WTC11 (cell line): ENCODE measurements at regions not wholly inside any gene's neighbourhood (a gene's known extent, or its start where the extent isn't known, plus 50 kb on each side); places are given as distances from the start of the nearest gene placed in this dataset.

Experiments used
- ATAC-seq: fragments of 200-7000 bp; cut with Tn5 transposase; 2 replicates; pipeline ENCODE4 v1.10.0; 2021; ENCODE audit warnings: mild to moderate bottlenecking, moderate library complexity
- CTCF ChIA-PET: fragments of 300-600 bp; sonication (Branson Sonifier 250); formaldehyde crosslinking; loops from one replicate; lab custom pipeline; 2021; ENCODE audit warnings: antibody characterized with exemption; lab: Charles Lee
- POLR2A ChIA-PET: fragments of 350-600 bp; sonication (Branson Sonifier 250); formaldehyde crosslinking; loops from one replicate; lab custom pipeline; 2021; ENCODE audit warnings: antibody characterized with exemption; lab: Charles Lee
- DNase-seq: peaks from one replicate; pipeline ENCODE4 v3.0.0; 2021; ENCODE audit warnings: low spot score
- H3K27ac Mint-ChIP-seq: 2 replicates; pipeline ENCODE4 v1.8.0; 2021; ENCODE audit warnings: mixed read lengths
- H3K27me3 Mint-ChIP-seq: 2 replicates; pipeline ENCODE4 v1.8.0; 2021; ENCODE audit warnings: low read depth, mild to moderate bottlenecking, moderate library complexity, mixed read lengths
- H3K36me3 Mint-ChIP-seq: 2 replicates; pipeline ENCODE4 v1.8.0; 2021; ENCODE audit warnings: mixed read lengths
- H3K4me1 Mint-ChIP-seq: 2 replicates; pipeline ENCODE4 v1.8.0; 2022; ENCODE audit warnings: mixed read lengths
- H3K4me3 Mint-ChIP-seq: 2 replicates; pipeline ENCODE4 v1.8.0; 2021; ENCODE audit warnings: mild to moderate bottlenecking, moderate library complexity, mixed read lengths
- H3K9me3 Mint-ChIP-seq: 2 replicates; pipeline ENCODE4 v1.8.0; 2021; ENCODE audit warnings: mixed read lengths
- ATF1 ChIP-seq: sonication (generic); formaldehyde crosslinking; IDR thresholded peaks from 2 replicates; pipeline ENCODE4 v1.8.1; 2023; ENCODE audit warnings: mild to moderate bottlenecking, moderate library complexity, missing genetic modification reagents
- CREM ChIP-seq: sonication (generic); formaldehyde crosslinking; IDR thresholded peaks from 2 replicates; pipeline ENCODE4 v1.8.1; 2022; ENCODE audit warnings: mild to moderate bottlenecking, missing genetic modification reagents, moderate library complexity
- GABPB1 ChIP-seq: sonication (generic); formaldehyde crosslinking; IDR thresholded peaks from 2 replicates; pipeline ENCODE4 v1.8.1; 2023; ENCODE audit warnings: mild to moderate bottlenecking, missing genetic modification reagents
- NR2C2 ChIP-seq: sonication (generic); formaldehyde crosslinking; IDR thresholded peaks from 2 replicates; pipeline ENCODE4 v1.8.0; 2022; ENCODE audit warnings: mild to moderate bottlenecking, missing genetic modification reagents
- PRRX2 ChIP-seq: fragments of 250-450 bp; sonication (Bioruptor Pico); IDR thresholded peaks from 2 replicates; pipeline ENCODE4 v1.8.0; 2021; ENCODE audit warnings: mild to moderate bottlenecking
- TEAD1 ChIP-seq: sonication (generic); formaldehyde crosslinking; IDR thresholded peaks from 2 replicates; pipeline ENCODE4 v1.8.0; 2022; ENCODE audit warnings: mild to moderate bottlenecking, missing genetic modification reagents
- ZMAT4 ChIP-seq: fragments of 250-450 bp; sonication (Bioruptor Pico); IDR thresholded peaks from 2 replicates; pipeline ENCODE4 v1.9.0; 2021; ENCODE audit warnings: mild to moderate bottlenecking
- TF ChIP-seq, protein P1 (sequence below): sonication (generic); formaldehyde crosslinking; IDR thresholded peaks from 2 replicates; pipeline ENCODE4 v1.8.1; 2023; ENCODE audit warnings: mild to moderate bottlenecking, moderate library complexity, missing genetic modification reagents
- TF ChIP-seq, protein P2 (sequence below): fragments of 250-450 bp; sonication (Bioruptor Pico); IDR thresholded peaks from 2 replicates; pipeline ENCODE4 v1.9.0; 2021; ENCODE audit warnings: moderate library complexity, mild to moderate bottlenecking, inconsistent platforms, borderline replicate concordance
- TF ChIP-seq, protein P3 (sequence below): fragments of 250-450 bp; sonication (Bioruptor Pico); IDR thresholded peaks from 2 replicates; pipeline ENCODE4 v2.1.2; 2022; ENCODE audit warnings: mild to moderate bottlenecking, moderate library complexity
- TF ChIP-seq, protein P4 (sequence below): sonication (generic); formaldehyde crosslinking; IDR thresholded peaks from 2 replicates; pipeline ENCODE4 v1.8.0; 2023; ENCODE audit warnings: missing genetic modification reagents
- TF ChIP-seq, protein P5 (sequence below): sonication (generic); formaldehyde crosslinking; IDR thresholded peaks from 2 replicates; pipeline ENCODE4 v1.8.1; 2023; ENCODE audit warnings: mild to moderate bottlenecking, missing genetic modification reagents, borderline replicate concordance
- TF ChIP-seq, protein P6 (sequence below): sonication (generic); formaldehyde crosslinking; IDR thresholded peaks from 2 replicates; pipeline ENCODE4 v1.8.0; 2022; ENCODE audit warnings: mild to moderate bottlenecking, missing genetic modification reagents
- TF ChIP-seq, protein P7 (sequence below): sonication (generic); formaldehyde crosslinking; IDR thresholded peaks from 2 replicates; pipeline ENCODE4 v1.8.1; 2023; ENCODE audit warnings: mild to moderate bottlenecking, missing genetic modification reagents, moderate library complexity
- TF ChIP-seq, protein P8 (sequence below): sonication (generic); formaldehyde crosslinking; IDR thresholded peaks from 2 replicates; pipeline ENCODE4 v1.8.0; 2023; ENCODE audit warnings: mild to moderate bottlenecking, missing genetic modification reagents

GRCh38 chr1:228842094-228842775, 107.0 kb downstream of the RHOU start:
- CTCF ChIA-PET, result interaction anchor here (0.6 kb wide), 1 partner anchor 10 kb away, joined by 3 read pairs; no protein-coding TSS in a partner anchor
- Mint-ChIP-seq H3K9me3 (peaks cover 23% of the 10 kb centered on the region), H3K27ac (no peak overlapping the region), H3K36me3 (peaks cover 15% of the 10 kb centered on the region), H3K27me3 (peaks cover 2% of the 10 kb centered on the region; the same call in 1 of the 2 replicates), H3K4me1 (peaks cover 5% of the 10 kb centered on the region; the same call in 1 of the 2 replicates), H3K4me3 (no peak overlapping the region)
- POLR2A ChIA-PET, result interaction anchor here (0.5 kb wide), 1 partner anchor 204 kb away, joined by 5 read pairs; no protein-coding TSS in a partner anchor
- ATAC-seq, result peak; percentile 28; the same call in 1 of the 2 replicates
- no peak for TF ChIP-seq PRRX2 (CRISPR knock-in tag)
- TF ChIP-seq, protein P1, sequence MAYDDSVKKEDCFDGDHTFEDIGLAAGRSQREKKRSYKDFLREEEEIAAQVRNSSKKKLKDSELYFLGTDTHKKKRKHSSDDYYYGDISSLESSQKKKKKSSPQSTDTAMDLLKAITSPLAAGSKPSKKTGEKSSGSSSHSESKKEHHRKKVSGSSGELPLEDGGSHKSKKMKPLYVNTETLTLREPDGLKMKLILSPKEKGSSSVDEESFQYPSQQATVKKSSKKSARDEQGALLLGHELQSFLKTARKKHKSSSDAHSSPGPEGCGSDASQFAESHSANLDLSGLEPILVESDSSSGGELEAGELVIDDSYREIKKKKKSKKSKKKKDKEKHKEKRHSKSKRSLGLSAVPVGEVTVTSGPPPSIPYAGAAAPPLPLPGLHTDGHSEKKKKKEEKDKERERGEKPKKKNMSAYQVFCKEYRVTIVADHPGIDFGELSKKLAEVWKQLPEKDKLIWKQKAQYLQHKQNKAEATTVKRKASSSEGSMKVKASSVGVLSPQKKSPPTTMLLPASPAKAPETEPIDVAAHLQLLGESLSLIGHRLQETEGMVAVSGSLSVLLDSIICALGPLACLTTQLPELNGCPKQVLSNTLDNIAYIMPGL (CRISPR knock-in tag), result no peak
- TF ChIP-seq GABPB1, result 0 out of 2 replicates have a peak, but pooled peaks have one; percentile 25
- TF ChIP-seq, all 79 proteins: peak for 1
- DNase-seq, result no peak

DNA sequence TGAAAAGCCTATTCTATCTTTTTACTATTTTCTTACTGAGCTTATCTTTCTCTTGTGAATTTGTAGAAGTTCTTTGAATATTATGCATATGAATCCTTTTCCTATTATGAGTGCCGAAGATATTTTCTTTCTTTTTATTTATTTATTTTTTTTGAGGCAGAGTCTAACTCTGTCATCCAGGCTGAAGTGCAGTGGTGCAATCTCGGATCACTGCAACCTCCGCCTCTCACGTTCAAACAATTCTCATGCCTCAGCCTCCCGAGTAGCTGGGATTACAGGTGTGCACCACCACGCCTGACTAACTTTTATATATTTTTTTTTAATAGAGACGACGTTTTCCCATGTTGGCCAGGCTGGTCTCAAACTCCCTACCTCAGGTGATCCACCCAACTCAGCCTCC, 109.8 kb downstream of the RHOU start:
- Mint-ChIP-seq H3K27me3 (peaks cover 4% of the 10 kb centered on the region), H3K4me3 (no peak overlapping the region), H3K27ac (no peak overlapping the region), H3K9me3 (peaks cover 29% of the 10 kb centered on the region), H3K36me3 (peaks cover 19% of the 10 kb centered on the region), H3K4me1 (peaks cover 19% of the 10 kb centered on the region)
- ATAC-seq (no peak), DNase-seq (no peak)
- ChIA-PET POLR2A (no interaction called here), CTCF (no interaction called here)
- no peak for TF ChIP-seq TEAD1 (CRISPR knock-in tag)
- no peak for TF ChIP-seq CREM (CRISPR knock-in tag)
- TF ChIP-seq, protein P2, sequence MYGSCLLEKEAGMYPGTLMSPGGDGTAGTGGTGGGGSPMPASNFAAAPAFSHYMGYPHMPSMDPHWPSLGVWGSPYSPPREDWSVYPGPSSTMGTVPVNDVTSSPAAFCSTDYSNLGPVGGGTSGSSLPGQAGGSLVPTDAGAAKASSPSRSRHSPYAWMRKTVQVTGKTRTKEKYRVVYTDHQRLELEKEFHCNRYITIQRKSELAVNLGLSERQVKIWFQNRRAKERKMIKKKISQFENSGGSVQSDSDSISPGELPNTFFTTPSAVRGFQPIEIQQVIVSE, result no peak
- TF ChIP-seq, protein P3, sequence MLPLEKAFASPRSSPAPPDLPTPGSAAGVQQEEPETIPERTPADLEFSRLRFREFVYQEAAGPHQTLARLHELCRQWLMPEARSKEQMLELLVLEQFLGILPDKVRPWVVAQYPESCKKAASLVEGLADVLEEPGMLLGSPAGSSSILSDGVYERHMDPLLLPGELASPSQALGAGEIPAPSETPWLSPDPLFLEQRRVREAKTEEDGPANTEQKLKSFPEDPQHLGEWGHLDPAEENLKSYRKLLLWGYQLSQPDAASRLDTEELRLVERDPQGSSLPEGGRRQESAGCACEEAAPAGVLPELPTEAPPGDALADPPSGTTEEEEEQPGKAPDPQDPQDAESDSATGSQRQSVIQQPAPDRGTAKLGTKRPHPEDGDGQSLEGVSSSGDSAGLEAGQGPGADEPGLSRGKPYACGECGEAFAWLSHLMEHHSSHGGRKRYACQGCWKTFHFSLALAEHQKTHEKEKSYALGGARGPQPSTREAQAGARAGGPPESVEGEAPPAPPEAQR (CRISPR knock-in tag), result no peak
- TF ChIP-seq, protein P4, sequence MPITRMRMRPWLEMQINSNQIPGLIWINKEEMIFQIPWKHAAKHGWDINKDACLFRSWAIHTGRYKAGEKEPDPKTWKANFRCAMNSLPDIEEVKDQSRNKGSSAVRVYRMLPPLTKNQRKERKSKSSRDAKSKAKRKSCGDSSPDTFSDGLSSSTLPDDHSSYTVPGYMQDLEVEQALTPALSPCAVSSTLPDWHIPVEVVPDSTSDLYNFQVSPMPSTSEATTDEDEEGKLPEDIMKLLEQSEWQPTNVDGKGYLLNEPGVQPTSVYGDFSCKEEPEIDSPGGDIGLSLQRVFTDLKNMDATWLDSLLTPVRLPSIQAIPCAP (CRISPR knock-in tag), result no peak
- TF ChIP-seq, protein P5, sequence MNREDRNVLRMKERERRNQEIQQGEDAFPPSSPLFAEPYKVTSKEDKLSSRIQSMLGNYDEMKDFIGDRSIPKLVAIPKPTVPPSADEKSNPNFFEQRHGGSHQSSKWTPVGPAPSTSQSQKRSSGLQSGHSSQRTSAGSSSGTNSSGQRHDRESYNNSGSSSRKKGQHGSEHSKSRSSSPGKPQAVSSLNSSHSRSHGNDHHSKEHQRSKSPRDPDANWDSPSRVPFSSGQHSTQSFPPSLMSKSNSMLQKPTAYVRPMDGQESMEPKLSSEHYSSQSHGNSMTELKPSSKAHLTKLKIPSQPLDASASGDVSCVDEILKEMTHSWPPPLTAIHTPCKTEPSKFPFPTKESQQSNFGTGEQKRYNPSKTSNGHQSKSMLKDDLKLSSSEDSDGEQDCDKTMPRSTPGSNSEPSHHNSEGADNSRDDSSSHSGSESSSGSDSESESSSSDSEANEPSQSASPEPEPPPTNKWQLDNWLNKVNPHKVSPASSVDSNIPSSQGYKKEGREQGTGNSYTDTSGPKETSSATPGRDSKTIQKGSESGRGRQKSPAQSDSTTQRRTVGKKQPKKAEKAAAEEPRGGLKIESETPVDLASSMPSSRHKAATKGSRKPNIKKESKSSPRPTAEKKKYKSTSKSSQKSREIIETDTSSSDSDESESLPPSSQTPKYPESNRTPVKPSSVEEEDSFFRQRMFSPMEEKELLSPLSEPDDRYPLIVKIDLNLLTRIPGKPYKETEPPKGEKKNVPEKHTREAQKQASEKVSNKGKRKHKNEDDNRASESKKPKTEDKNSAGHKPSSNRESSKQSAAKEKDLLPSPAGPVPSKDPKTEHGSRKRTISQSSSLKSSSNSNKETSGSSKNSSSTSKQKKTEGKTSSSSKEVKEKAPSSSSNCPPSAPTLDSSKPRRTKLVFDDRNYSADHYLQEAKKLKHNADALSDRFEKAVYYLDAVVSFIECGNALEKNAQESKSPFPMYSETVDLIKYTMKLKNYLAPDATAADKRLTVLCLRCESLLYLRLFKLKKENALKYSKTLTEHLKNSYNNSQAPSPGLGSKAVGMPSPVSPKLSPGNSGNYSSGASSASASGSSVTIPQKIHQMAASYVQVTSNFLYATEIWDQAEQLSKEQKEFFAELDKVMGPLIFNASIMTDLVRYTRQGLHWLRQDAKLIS (CRISPR knock-in tag), result no peak
- TF ChIP-seq NR2C2 (CRISPR knock-in tag), result no peak
- TF ChIP-seq, protein P6, sequence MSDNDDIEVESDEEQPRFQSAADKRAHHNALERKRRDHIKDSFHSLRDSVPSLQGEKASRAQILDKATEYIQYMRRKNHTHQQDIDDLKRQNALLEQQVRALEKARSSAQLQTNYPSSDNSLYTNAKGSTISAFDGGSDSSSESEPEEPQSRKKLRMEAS (CRISPR knock-in tag), result no peak
- TF ChIP-seq ZMAT4 (CRISPR knock-in tag), result no peak
- no peak for TF ChIP-seq ATF1 (CRISPR knock-in tag)
- TF ChIP-seq, protein P1 (CRISPR knock-in tag), result no peak
- TF ChIP-seq, protein P7, sequence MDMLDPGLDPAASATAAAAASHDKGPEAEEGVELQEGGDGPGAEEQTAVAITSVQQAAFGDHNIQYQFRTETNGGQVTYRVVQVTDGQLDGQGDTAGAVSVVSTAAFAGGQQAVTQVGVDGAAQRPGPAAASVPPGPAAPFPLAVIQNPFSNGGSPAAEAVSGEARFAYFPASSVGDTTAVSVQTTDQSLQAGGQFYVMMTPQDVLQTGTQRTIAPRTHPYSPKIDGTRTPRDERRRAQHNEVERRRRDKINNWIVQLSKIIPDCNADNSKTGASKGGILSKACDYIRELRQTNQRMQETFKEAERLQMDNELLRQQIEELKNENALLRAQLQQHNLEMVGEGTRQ (CRISPR knock-in tag), result no peak
- TF ChIP-seq, protein P8, sequence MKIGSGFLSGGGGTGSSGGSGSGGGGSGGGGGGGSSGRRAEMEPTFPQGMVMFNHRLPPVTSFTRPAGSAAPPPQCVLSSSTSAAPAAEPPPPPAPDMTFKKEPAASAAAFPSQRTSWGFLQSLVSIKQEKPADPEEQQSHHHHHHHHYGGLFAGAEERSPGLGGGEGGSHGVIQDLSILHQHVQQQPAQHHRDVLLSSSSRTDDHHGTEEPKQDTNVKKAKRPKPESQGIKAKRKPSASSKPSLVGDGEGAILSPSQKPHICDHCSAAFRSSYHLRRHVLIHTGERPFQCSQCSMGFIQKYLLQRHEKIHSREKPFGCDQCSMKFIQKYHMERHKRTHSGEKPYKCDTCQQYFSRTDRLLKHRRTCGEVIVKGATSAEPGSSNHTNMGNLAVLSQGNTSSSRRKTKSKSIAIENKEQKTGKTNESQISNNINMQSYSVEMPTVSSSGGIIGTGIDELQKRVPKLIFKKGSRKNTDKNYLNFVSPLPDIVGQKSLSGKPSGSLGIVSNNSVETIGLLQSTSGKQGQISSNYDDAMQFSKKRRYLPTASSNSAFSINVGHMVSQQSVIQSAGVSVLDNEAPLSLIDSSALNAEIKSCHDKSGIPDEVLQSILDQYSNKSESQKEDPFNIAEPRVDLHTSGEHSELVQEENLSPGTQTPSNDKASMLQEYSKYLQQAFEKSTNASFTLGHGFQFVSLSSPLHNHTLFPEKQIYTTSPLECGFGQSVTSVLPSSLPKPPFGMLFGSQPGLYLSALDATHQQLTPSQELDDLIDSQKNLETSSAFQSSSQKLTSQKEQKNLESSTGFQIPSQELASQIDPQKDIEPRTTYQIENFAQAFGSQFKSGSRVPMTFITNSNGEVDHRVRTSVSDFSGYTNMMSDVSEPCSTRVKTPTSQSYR (CRISPR knock-in tag), result no peak
